22Rv1 (cell line): ENCODE measurements at regions not wholly inside any gene's neighbourhood (a gene's known extent, or its start where the extent isn't known, plus 50 kb on each side); places are given as distances from the start of the nearest gene placed in this dataset.
"Not testable (repeated sequence)": the region's sequence is repeated elsewhere in the genome, so short reads cannot be mapped to it uniquely, and the experiment has no call there.

Experiments used
- CTCF ChIP-seq: fragments of 450-650 bp; IDR thresholded peaks from 2 replicates; pipeline ENCODE4 v1.5.1; 2017; ENCODE audit warnings: mild to moderate bottlenecking
- ZFX ChIP-seq: fragments of 450-650 bp; IDR thresholded peaks from 2 replicates; pipeline ENCODE4 v1.6.1; 2017; ENCODE audit warnings: antibody characterized with exemption, borderline replicate concordance

DNA sequence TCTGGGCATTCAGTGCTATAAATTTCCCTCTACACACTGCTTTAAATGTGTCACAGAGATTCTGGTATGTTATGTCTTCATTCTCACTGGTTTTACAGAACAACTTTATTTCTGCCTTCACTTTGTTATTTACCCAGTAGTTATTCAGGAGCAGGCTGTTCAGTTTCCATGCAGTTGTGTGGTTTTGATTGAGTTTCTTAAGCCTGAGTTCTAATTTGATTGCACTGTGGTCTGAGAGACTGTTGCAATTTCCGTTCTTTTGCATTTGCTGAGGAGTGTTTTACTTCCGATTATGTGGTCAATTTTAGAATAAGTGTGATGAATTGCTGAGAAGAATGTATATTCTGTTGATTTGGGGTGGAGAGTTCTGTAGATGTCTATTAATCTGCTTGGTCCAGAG lies 50.1 kb upstream of the HCRTR2 start:
- TF ChIP-seq CTCF, ZFX: not testable (repeated sequence)
